Gastrocnemius medialis (tissue), 4 donors: ENCODE measurements at regions not wholly inside any gene's neighbourhood (a gene's known extent, or its start where the extent isn't known, plus 50 kb on each side); places are given as distances from the start of the nearest gene placed in this dataset.

Source experiments
- CTCF ChIP-seq, 5 experiments: fragments of 450-650 bp in 3 of 5; fragments of 200-600 bp in 2 of 5; sonication (generic) in 2 of 5; IDR thresholded peaks in 4 of 5; conservative IDR thresholded peaks in 1 of 5; 1 replicate in 4 of 5; 2 replicates in 1 of 5; pipeline ENCODE4 v1.5.1; 2016 to 2019; ENCODE audit warnings: antibody characterized with exemption in 5 of 5, mild to moderate bottlenecking in 3 of 5, moderate library complexity in 3 of 5
- POLR2A ChIP-seq, 2 donors: fragments of 450-650 bp; IDR thresholded peaks; one replicate each; pipeline ENCODE4 v1.6.1; 2017; ENCODE audit warnings: antibody characterized with exemption in 2 of 2, mild to moderate bottlenecking in 2 of 2, moderate library complexity in 2 of 2

- TF ChIP-seq CTCF (IDR thresholded peaks at IDR 0.05 in 4 of 5, conservative IDR thresholded peaks at IDR 0.05 in 1 of 5) (no peak), POLR2A (IDR thresholded peaks at IDR 0.05) (no peak)
These were observed 454.4 kb downstream of the DTWD2 start for GRCh38 chr5:118533923-118534322.
